ENCODE measurements at regions not wholly inside any gene's neighbourhood (a gene's known extent, or its start where the extent isn't known, plus 50 kb on each side); places are given as distances from the start of the nearest gene placed in this dataset.

DNA sequence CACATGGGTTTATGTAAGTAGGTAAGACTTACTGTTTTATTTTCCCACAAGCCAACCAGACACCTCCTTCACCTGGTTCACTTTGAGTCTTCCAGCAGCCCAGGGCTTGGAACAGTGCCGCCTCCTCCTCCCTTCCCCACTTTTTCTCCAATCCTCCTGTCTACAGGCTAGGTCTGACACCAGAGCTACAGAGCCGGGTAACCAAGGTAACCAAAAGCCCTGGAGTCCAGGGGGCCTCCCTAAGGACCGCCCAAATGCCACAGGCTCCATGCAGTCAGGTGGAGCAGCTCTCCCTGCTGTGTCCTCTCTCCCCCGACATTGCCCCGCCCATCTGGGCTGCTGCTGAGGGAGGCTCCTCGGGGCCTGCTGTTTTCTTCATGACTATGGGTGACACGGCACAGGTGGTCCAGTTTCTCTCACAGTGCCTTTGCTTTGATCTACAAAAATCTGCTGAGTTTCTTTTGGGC lies 138.0 kb upstream of the EFNA5 start:
- TF ChIP-seq POLR2A (IDR thresholded peaks at IDR 0.05): no peak
- TF ChIP-seq, protein P1, sequence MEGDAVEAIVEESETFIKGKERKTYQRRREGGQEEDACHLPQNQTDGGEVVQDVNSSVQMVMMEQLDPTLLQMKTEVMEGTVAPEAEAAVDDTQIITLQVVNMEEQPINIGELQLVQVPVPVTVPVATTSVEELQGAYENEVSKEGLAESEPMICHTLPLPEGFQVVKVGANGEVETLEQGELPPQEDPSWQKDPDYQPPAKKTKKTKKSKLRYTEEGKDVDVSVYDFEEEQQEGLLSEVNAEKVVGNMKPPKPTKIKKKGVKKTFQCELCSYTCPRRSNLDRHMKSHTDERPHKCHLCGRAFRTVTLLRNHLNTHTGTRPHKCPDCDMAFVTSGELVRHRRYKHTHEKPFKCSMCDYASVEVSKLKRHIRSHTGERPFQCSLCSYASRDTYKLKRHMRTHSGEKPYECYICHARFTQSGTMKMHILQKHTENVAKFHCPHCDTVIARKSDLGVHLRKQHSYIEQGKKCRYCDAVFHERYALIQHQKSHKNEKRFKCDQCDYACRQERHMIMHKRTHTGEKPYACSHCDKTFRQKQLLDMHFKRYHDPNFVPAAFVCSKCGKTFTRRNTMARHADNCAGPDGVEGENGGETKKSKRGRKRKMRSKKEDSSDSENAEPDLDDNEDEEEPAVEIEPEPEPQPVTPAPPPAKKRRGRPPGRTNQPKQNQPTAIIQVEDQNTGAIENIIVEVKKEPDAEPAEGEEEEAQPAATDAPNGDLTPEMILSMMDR (IDR thresholded peaks at IDR 0.05): no peak
- Histone ChIP-seq H3K36me3 (no peaks in the 10 kb centered on the region), H3K4me3 (no peak overlapping the region), H3K9me3 (no peaks in the 10 kb centered on the region), H3K27ac (no peak overlapping the region), H3K4me1 (no peaks in the 10 kb centered on the region), H3K27me3 (no peaks in the 10 kb centered on the region)
- DNase-seq: no peak

DNA sequence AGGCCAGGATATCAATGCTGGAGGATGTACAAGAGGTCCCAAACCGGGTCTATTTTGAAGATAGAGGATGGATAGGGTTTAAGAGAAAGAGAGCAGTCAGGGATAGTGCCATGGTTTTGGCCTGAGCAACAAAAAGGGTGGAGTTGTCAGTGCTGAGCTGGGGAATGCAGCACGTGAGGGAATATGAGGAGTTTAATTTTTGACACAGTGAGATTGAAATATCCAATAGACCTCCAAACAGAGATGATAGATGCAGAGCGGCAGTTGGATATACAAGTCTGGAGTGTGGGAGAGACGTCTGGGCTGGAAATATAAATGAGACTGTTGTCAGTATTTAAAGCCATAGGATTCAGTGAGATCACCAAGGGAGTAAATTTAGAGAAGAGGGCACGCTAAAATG lies 136.7 kb upstream of the EFNA5 start:
- no peaks in the 10 kb centered on the region for H3K9me3 ChIP-seq
- no peak for TF ChIP-seq POLR2A (IDR thresholded peaks at IDR 0.05)
- TF ChIP-seq, protein P1 (IDR thresholded peaks at IDR 0.05): no peak
- no peak overlapping the region for H3K4me3 ChIP-seq
- no peaks in the 10 kb centered on the region for H3K4me1 ChIP-seq
- no peaks in the 10 kb centered on the region for H3K27me3 ChIP-seq
- no peaks in the 10 kb centered on the region for H3K36me3 ChIP-seq
- H3K27ac ChIP-seq: no peak overlapping the region
- DNase-seq: no peak

DNA sequence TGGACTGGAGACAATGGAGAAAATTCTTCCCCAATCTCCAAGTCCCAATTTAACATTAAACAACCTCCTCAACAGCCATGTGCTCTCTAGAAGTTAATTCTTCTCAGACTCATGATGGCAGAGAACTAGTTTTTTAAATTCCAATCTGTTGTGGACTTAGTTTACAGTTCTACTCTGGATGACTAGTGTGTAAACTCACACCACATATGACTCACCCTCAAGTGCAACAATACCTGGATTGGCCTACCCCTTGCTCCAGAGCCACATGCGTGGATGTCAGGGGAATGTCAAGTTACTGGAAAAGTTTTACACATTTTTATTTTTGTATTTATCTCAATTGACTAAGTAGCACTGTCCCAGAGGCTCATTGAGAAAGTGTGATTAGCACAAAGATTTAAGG lies 136.0 kb upstream of the EFNA5 start:
- Histone ChIP-seq H3K4me3 (no peak overlapping the region), H3K27me3 (no peaks in the 10 kb centered on the region), H3K27ac (no peak overlapping the region), H3K4me1 (no peaks in the 10 kb centered on the region), H3K36me3 (no peaks in the 10 kb centered on the region), H3K9me3 (no peaks in the 10 kb centered on the region)
- DNase-seq: no peak
- no peak for TF ChIP-seq POLR2A (IDR thresholded peaks at IDR 0.05)
- TF ChIP-seq, protein P1 (IDR thresholded peaks at IDR 0.05): no peak

DNA sequence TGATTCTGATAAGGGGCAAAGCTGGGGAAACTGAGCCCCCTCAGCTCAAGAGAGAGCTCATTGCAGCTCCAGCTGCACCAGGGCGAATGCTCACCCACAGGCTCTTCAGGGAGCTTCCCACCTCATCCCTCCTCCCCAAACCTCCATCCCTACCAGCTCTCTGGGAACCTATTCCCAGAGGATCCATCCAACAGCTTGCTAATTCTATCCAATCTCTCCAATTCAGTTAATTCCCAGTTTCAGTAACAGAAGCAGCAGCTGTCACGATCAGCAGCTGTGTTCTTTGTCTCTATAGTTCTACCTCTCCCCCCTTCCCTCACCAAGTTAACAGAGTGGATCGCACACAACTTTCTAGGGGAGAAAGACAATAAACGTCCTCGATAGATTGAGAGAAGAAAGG lies 135.5 kb upstream of the EFNA5 start:
- TF ChIP-seq, protein P1 (IDR thresholded peaks at IDR 0.05): no peak
- TF ChIP-seq POLR2A (IDR thresholded peaks at IDR 0.05): no peak
- Histone ChIP-seq H3K4me3 (no peak overlapping the region), H3K36me3 (no peaks in the 10 kb centered on the region)

DNA sequence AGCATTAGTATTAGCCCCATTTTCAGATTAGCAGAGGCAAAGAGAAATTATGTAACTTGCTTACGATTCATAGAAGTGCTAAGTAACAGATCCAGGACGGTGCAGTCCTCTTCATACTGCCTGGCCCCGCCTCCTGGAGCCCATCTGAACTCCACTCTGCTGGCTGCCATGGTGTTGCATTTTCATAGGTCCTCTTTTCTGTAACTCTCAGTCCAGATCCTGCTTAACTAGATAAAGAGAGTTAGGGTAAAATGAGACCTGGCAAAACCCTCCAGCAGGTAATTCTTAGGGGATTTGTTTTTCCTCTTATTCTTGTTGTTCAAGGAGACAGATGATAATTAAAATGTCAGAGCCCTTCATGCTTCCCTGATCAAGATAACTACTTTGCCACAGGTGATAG lies 135.1 kb upstream of the EFNA5 start:
- no peaks in the 10 kb centered on the region for H3K4me1 ChIP-seq
- H3K9me3 ChIP-seq: no peaks in the 10 kb centered on the region
- TF ChIP-seq, protein P1 (IDR thresholded peaks at IDR 0.05): no peak
- TF ChIP-seq POLR2A (IDR thresholded peaks at IDR 0.05): no peak
- no peaks in the 10 kb centered on the region for H3K27me3 ChIP-seq
- H3K27ac ChIP-seq: no peak overlapping the region
- H3K4me3 ChIP-seq: no peak overlapping the region
- H3K36me3 ChIP-seq: no peaks in the 10 kb centered on the region
- DNase-seq: no peak

More for the DNA sequence above, 135.5 kb upstream of the EFNA5 start:
- Histone ChIP-seq H3K27ac (no peak overlapping the region), H3K27me3 (no peaks in the 10 kb centered on the region), H3K4me1 (no peaks in the 10 kb centered on the region), H3K9me3 (no peaks in the 10 kb centered on the region)
- DNase-seq: no peak

DNA sequence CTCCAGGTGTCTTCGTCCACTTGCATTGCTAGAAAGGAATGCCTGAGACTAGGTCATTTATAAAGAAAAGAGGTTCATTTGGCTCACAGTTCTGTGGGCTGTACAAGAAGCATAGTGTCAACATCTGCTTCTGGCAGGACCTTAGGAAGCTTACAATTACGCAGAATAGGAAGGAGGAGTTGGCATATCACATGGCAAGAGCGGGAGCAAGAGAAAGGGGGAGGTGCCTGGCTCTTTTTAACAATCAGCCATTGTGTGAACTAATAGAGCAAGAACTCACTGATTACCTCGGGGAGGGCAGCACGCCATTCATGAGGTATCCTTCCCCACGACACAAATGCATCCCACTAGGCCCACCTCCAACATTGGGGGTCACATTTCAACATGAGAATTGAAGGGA lies 134.4 kb upstream of the EFNA5 start:
- no peak for DNase-seq
- TF ChIP-seq, protein P1 (IDR thresholded peaks at IDR 0.05): no peak
- TF ChIP-seq POLR2A (IDR thresholded peaks at IDR 0.05): no peak
- H3K4me1 ChIP-seq: no peaks in the 10 kb centered on the region
- H3K36me3 ChIP-seq: no peaks in the 10 kb centered on the region
- no peak overlapping the region for H3K27ac ChIP-seq
- no peak overlapping the region for H3K4me3 ChIP-seq
- H3K9me3 ChIP-seq: no peaks in the 10 kb centered on the region
- no peaks in the 10 kb centered on the region for H3K27me3 ChIP-seq
